Prostate gland (tissue), 2 donors: ENCODE measurements at regions not wholly inside any gene's neighbourhood (a gene's known extent, or its start where the extent isn't known, plus 50 kb on each side); places are given as distances from the start of the nearest gene placed in this dataset.

Experiments
- DNase-seq: peaks from one replicate; pipeline ENCODE4 v3.0.0-alpha.2; 2019; ENCODE audit warnings: low spot score
- H3K27ac ChIP-seq, 2 donors: fragments of 200-600 bp; sonication (generic); 2 replicates each; pipeline ENCODE4 v1.5.1; 2017 to 2019
- H3K27me3 ChIP-seq: fragments of 200-600 bp; sonication (generic); replicated peaks from 2 replicates; pipeline ENCODE4 v1.5.1; 2019; ENCODE audit not compliant: insufficient read depth
- H3K36me3 ChIP-seq, 2 donors: fragments of 200-600 bp; sonication (generic); 1 replicate in 1 of 2; 2 replicates in 1 of 2; pipeline versions ENCODE4 v1.5.1 to v1.8.1; 2017 to 2019
- H3K4me1 ChIP-seq: fragments of 200-600 bp; sonication (generic); replicated peaks from 2 replicates; pipeline ENCODE4 v1.5.1; 2019
- H3K4me3 ChIP-seq, 2 donors: fragments of 200-600 bp; sonication (generic); 2 replicates each; pipeline ENCODE4 v1.5.1; 2017 to 2019
- H3K9me3 ChIP-seq: fragments of 200-600 bp; sonication (generic); 2 replicates; pipeline ENCODE4 v1.5.1; 2017
- POLR2A ChIP-seq: fragments of 450-650 bp; IDR thresholded peaks from one replicate; pipeline ENCODE4 v1.6.1; 2016; ENCODE audit warnings: antibody characterized with exemption, mild to moderate bottlenecking
- POLR2AphosphoS5 ChIP-seq: sonication (generic); formaldehyde crosslinking; IDR thresholded peaks from one replicate; pipeline ENCODE4 v1.6.1; 2017; ENCODE audit warnings: antibody characterized with exemption
- WGBS: methylation state at CpG from one replicate; pipeline ENCODE4 v1.1.5; 2018; 5-methylcytosine and 5-hydroxymethylcytosine counted together
- intact Hi-C: fragments of 100-400 bp; cut with DNase I; formaldehyde crosslinking; loops from one replicate; pipeline ENCODE4 v1.14.2; 2022
- TF ChIP-seq, protein P1 (sequence below), 4 experiments: fragments of 200-600 bp in 2 of 4; fragments of 450-650 bp in 2 of 4; sonication (generic) in 2 of 4; IDR thresholded peaks; 1 replicate in 3 of 4; 2 replicates in 1 of 4; pipeline ENCODE4 v1.5.1; 2016 to 2019; ENCODE audit warnings: antibody characterized with exemption in 4 of 4, mild to moderate bottlenecking in 2 of 4, moderate library complexity in 2 of 4

DNA sequence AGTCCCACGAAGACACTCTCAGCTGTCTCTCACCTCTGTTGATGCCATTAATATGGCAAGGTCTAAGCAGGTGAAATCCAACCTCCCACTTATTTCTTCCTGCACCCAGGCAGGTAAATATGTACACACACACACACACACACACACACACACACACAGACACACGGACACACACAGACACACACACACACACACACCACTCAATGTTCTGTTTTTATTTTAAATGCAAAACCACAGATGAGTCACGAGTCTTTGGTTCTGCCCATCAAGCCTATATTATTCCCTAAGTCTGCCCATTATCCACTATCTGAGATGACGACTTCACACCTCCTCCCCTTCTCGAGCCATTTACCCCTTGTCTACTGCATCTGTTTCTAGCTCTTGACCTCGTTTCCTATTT, 344.7 kb downstream of the CDH26 start:
- Histone ChIP-seq H3K9me3 (no peaks in the 10 kb centered on the region), H3K4me3 (no peak overlapping the region), H3K27ac (no peak overlapping the region), H3K4me1 (peaks cover 5% of the 10 kb centered on the region), H3K27me3 (no peaks in the 10 kb centered on the region), H3K36me3 (no peaks in the 10 kb centered on the region)
- 49% methylated on average over 6 of the region's 6 CpGs for WGBS
- intact Hi-C loops, result no loop called here
- TF ChIP-seq POLR2A (no peak), POLR2AphosphoS5 (no peak)
- TF ChIP-seq, protein P1, sequence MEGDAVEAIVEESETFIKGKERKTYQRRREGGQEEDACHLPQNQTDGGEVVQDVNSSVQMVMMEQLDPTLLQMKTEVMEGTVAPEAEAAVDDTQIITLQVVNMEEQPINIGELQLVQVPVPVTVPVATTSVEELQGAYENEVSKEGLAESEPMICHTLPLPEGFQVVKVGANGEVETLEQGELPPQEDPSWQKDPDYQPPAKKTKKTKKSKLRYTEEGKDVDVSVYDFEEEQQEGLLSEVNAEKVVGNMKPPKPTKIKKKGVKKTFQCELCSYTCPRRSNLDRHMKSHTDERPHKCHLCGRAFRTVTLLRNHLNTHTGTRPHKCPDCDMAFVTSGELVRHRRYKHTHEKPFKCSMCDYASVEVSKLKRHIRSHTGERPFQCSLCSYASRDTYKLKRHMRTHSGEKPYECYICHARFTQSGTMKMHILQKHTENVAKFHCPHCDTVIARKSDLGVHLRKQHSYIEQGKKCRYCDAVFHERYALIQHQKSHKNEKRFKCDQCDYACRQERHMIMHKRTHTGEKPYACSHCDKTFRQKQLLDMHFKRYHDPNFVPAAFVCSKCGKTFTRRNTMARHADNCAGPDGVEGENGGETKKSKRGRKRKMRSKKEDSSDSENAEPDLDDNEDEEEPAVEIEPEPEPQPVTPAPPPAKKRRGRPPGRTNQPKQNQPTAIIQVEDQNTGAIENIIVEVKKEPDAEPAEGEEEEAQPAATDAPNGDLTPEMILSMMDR (IDR thresholded peaks at IDR 0.05), result no peak
- no peak for DNase-seq

DNA sequence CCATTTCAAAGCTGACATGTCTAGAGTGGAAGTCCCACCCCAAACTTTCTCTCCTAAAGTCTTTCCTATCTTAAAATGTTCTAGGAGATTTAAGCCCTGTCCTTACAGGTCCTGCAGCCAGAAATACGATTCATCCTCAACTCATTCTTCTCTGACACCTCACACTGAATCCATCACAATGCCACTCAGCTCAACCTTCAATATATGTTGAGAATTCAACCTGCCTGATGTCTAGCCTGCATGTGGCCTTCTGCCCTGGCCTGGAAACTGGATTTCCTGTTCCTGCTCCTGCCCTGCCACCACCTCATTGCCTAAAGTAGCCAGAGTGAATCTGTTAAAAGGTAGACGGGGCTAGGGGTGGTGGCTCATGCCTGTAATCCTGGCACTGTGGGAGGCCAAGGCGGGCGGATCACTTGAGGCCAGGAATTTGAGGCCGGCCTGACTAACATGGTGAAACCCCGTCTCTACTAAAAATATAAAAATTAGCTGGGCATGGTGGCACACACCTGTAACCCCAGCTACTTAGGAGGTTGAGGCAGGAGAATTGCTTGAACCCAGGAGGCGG, 345.9 kb downstream of the CDH26 start:
- no peaks in the 10 kb centered on the region for H3K27me3 ChIP-seq
- no peaks in the 10 kb centered on the region for H3K9me3 ChIP-seq
- TF ChIP-seq POLR2A (no peak), POLR2AphosphoS5 (no peak)
- TF ChIP-seq, protein P1 (IDR thresholded peaks at IDR 0.05), result no peak
- intact Hi-C loops, result no loop called here
- H3K4me3 ChIP-seq, result no peak overlapping the region
- H3K36me3 ChIP-seq, result no peaks in the 10 kb centered on the region
- peaks cover 5% of the 10 kb centered on the region for H3K4me1 ChIP-seq
- H3K27ac ChIP-seq, result no peak overlapping the region
- no peak for DNase-seq
- WGBS, result 85% methylated on average over 7 of the region's 7 CpGs

DNA sequence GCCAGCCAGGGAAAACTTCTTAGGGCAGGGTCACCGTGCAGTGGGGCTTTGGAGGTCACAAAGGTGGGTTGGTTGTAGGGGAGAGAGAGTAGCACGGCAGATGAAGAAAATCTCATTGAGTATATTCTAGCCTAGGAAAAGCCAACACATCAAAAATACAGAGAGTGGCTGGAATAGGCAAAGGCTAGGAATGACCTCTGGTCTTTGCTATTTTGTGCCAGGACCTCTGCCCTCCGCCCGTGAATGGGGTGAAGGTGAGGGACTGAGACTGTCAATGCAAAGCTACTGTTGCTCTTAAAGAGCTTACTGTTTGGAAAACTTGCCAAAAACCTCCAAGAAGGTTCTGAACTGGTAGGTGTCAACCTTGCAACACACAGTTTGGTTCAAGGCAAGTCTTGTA, 346.7 kb downstream of the CDH26 start:
- Histone ChIP-seq H3K9me3 (no peaks in the 10 kb centered on the region), H3K4me3 (no peak overlapping the region), H3K27me3 (no peaks in the 10 kb centered on the region), H3K4me1 (peaks cover under 1% of the 10 kb centered on the region), H3K27ac (no peak overlapping the region), H3K36me3 (no peaks in the 10 kb centered on the region)
- no peak for TF ChIP-seq POLR2A
- TF ChIP-seq POLR2AphosphoS5, result no peak
- TF ChIP-seq, protein P1 (IDR thresholded peaks at IDR 0.05), result no peak
- DNase-seq, result no peak
- 91% methylated on average over 4 of the region's 4 CpGs for WGBS
- intact Hi-C loops, result no loop called here

DNA sequence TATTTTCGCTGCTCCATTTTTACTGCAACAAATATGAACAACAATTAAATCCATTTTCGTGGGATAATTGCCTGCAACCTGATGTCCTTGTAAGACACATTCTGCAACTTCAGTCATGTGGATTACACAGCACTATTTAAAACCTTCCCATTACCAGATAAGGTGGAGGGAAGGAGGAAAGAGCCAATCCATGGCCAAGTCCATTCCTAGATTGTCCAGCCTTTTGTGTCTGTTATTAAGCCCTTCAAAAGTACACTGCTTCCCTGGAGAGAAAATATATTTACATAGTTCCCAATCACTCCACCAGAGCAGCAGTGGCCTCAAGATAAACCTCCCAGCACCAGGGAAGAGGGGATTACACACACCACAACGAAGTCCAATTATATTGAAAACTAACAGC, 347.9 kb downstream of the CDH26 start:
- Histone ChIP-seq H3K36me3 (no peaks in the 10 kb centered on the region), H3K27ac (no peak overlapping the region), H3K4me3 (no peak overlapping the region), H3K27me3 (no peaks in the 10 kb centered on the region), H3K9me3 (no peaks in the 10 kb centered on the region), H3K4me1 (no peaks in the 10 kb centered on the region)
- intact Hi-C loops, result no loop called here
- TF ChIP-seq, protein P1 (IDR thresholded peaks at IDR 0.05), result no peak
- no peak for TF ChIP-seq POLR2AphosphoS5
- no peak for TF ChIP-seq POLR2A
- DNase-seq, result no peak
- 59% methylated on average over 3 of the region's 3 CpGs for WGBS

DNA sequence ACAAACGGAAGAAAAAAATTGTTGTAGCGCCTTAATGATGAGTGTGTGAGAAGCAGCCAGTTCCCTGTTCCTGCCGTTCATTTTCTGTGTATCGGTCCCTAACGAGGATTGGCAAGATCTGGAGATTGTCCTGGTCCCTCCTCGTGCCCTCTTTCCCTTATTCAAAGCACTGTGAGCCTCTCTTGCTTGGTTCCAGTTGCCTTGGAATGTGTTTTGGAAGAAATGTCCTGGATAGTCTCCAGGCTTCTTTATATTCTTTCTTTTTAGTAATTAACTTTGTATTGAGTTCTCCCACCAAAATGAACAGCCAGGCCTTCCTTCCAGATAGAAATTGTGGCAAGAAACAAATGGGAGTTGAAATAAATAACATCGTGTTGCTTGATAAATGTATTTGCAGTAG, 348.3 kb downstream of the CDH26 start:
- H3K9me3 ChIP-seq, result no peaks in the 10 kb centered on the region
- intact Hi-C loops, result no loop called here
- no peak for TF ChIP-seq POLR2AphosphoS5
- TF ChIP-seq POLR2A, result no peak
- TF ChIP-seq, protein P1 (IDR thresholded peaks at IDR 0.05), result no peak
- 54% methylated on average over 7 of the region's 7 CpGs for WGBS
- no peaks in the 10 kb centered on the region for H3K4me1 ChIP-seq
- no peak overlapping the region for H3K4me3 ChIP-seq
- H3K27ac ChIP-seq, result no peak overlapping the region
- H3K36me3 ChIP-seq, result no peaks in the 10 kb centered on the region
- H3K27me3 ChIP-seq, result no peaks in the 10 kb centered on the region
- no peak for DNase-seq
